NCI-H2171 (cell line): ENCODE measurements at regions not wholly inside any gene's neighbourhood (a gene's known extent, or its start where the extent isn't known, plus 50 kb on each side); places are given as distances from the start of the nearest gene placed in this dataset.
"Not testable (repeated sequence)": the region's sequence is repeated elsewhere in the genome, so short reads cannot be mapped to it uniquely, and the experiment has no call there.

Experiments used
- DNase-seq: peaks from one replicate; lab custom pipeline; 2025; lab: John Stamatoyannopoulos, UW

DNA sequence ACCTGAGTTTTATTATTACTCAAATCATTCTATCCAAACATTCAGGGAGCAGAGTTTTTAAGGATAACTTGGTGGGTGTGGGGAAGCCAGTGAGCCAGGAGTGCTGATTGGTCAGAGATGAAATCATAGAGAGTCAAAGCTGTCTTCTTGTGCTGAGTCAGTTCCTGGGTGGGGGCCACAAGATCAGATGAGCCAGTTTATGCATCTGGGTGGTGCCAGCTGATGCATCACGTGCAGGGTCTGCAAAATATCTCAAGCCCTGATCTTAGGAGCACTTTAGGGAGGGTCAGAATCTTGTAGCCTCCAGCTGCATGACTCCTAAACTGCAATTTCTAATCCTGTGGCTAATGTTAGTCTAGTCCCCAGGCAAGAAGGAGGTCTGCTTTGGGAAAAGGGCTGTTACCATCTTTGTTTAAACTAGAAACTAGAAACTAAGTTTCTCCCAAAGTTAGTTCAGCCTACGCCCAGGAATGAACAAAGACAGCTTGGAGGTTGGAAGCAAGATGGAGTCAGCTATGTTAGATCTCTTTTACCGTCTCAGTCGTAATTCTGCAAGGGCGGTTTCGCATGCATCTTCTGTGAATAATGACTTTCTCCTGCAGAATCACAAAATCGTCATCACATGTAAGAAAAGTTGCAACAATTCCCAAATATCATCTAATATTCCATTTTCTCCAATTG, 97.5 kb downstream of the ZNF664 start:
- not testable (repeated sequence) for DNase-seq

DNA sequence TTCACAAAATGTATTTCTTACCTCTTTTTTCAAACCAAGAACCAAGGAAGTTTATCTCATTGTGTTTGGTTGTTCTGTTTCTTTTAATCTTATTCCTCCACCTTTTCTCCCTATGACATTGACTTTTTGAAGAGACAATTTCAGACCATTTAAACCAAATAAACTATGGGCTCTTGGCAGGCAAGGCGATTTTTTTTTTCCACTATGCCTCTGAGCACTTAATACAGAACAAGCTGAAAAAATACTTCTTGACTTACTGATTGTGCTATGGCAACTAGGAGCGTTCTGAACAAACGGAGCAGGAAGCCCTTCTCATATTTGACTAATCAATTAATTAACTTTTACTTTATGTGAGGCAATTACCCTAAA, 98.0 kb downstream of the ZNF664 start:
- DNase-seq: no peak

DNA sequence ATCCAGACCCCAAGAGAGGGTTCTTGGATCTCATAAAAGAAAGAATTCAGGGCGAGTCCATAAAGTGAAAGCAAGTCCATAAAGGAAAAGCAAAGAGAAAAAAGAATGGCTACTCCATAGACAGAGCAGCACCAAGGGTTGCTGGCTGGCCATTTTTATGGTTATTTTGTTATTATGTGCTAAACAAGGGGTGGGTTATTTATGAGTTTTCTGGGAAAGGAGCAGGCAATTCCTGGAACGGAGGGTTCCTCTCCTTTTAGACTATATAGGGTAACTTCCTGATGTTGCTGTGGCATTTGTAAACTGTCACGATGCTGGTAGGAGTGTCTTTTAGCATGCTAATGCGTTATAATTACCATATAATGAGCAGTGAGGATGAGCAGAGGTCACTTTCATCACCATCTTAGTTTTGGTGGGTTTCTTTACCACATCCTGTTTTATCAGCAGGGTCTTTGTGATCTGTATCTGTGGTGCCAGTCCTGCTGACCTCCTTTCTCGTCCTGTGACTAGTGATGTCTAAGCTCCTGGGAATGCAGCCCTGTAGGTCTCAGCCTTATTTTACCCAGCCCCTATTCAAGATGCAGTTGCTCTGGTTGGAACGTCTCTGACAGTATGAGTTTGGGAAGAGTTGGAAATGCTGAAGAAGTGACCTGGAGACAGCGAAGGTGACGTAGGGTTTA, 100.5 kb downstream of the ZNF664 start:
- no peak for DNase-seq

DNA sequence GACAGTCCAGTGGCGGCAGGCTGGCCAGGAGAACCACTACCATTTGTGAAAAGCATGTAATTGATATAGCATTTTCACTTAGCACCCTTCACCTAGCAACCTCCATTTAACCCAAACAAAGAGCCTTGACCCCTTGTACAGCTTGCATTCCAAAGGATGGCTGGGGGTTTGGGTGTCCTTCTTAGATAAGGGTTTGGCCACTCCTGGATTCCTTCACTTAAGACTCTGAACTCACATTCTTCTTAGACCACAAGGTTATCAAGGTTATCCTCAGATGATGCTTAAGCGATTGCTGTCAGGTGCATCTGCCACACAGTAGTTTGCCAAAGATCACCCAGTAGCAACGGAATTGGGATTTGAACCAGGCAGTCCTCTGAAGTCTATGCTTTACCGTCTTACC, 102.8 kb downstream of the ZNF664 start:
- no peak for DNase-seq

DNA sequence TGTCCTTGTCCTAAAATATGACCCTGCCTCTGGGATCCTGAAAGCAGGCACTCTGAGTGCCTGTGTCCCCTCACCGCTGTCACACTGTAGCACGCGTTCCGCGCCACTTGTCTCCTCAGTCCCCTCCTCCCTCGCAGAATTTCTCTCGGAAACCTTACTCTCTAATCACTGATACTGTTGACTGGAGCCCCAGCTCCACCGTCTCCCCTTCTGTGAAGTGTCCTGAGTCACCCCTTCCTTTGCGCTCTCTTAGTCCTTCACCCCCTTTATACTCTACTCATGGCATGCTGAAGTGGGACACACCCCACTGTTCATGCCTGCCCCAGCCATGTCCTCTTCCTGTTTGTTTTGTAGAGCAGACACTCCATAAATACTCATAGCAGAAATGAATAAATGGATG, 104.7 kb downstream of the ZNF664 start:
- DNase-seq: no peak

DNA sequence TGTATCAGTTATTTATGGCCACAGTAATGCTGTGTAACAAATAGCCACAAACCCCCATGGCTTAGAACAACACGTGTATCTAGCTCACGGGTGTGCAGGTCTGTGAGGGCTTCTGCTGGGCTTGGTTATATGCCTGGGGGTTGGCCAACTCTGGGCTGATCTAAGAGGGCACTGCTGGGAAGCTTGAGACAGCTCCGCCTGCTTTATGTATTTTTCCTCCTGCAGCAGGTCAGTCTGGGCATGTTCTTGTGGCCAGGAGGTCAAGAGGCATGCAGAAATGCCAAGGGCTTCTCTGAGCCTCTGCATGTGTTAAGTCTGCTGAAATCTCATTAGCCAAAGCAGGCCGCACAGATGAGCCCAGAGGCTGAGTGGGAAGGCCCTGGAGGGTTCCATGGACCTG, 105.8 kb downstream of the ZNF664 start:
- DNase-seq: no peak

DNA sequence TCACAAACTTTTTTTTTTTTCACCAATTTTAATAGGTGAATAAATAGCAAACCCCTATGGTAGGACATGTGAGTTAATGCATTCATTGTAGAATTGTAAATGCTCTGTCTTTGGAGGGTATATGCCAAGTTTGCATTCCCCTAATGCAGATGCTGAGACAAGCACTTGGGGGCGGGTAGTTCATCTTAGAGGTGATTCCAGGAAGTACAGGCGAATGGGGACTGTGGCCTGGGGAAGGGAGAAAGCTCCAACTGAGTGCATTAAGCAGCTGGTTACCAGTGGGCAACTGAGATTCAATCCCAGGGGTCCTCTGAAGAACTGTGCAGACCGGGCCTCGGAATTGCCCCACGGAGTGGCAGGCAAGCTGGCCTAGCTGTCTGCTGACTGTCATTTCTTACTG, 107.6 kb downstream of the ZNF664 start:
- DNase-seq: no peak

DNA sequence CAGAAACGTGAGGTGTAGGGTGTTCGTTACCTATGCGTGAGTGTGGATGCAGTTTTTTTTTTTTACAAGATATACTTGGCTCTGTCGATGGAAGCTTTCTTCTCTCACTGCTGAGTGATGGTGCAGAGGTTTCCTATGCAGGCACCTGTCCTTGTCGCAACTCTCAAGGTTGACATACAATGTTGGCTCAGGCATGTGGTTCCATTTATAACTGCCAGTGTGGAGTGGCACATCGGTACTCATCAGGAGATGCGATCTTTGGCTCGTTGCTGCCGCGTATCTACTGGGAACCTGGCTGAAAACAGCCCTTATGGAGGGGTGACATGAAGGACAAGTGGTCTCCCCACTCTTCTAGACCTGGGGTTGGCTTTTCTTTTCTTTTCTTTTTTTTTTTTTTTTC, 109.0 kb downstream of the ZNF664 start:
- no peak for DNase-seq

DNA sequence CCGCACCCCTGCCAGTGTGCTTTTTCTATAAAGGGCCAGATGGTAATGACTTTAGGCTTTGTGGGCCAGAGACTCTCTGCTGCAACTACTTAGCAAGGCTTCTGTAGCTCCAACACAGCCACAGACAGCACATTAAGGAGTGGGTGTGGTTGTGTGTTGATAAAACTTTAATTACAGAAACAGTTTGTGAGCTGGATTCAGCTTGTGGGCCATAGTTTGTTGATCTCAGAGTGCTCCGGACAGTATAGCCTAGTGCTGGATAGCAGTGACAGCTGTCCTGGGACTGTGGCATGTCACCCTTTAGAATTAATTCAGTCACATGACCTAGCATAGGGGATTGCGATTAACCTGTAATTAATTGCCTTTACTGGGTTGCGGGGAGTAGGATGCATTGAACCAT, 109.7 kb downstream of the ZNF664 start:
- no peak for DNase-seq

DNA sequence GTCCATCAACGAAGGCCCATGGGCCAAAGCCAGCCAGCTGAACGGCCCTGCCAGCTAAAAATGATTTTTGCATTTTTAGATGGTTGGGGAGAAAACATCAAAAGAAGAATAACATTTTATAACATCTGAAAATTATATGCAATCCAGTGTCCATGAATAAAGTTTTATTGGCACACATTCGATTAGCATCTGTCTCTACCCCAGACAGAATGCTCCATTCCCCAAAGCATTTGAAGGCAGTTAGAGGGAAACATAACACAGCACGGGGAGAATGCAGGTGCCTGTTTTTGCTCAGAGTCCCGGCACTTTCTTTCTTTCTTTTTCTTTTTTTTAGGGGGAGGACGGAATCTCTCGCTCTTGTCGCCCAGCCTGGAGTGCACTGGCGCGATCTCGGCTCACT, 110.7 kb downstream of the ZNF664 start:
- peak; percentile 64 for DNase-seq

DNA sequence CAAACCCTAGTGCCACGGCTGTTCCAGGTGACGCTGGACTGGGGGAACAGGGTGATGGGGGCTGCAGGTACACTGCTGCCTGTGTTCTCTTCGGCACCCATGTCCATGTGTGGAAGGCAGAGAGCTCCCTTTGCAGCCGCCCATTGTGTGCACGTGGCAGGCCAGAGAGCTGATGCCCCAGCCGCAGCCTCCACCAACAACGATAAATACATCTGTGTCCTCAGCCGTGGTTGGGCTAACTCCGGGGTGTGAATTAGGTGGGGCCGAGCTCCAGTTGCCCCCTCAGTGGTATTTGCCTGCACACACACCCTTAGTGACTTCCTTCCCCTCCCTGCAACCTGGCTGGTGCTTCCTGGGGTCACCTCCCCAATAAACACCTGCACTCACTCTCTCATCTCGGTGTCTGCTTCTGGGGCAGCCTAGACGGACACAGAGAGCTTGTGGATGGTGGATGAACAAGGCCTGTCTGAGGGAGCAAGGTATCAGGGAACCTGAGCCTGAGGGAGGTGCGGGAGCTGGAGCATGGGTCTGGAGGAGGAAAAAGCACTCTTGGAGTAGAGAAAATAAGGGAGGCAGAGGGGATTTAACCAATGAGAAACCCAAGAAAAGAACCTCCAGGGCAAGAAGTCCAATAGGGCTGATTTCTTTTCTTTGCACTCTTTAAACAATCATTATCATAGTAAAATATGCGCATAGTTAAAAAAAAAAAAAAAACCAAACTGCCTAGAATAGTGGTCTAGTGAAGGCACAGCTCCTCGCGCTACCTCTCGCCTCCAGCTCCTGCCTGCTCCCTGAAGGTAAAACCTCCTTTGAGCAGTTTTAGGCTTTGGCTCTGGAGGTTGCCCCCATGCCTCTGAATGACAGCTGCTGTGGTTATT, 112.6 kb downstream of the ZNF664 start:
- no peak for DNase-seq

DNA sequence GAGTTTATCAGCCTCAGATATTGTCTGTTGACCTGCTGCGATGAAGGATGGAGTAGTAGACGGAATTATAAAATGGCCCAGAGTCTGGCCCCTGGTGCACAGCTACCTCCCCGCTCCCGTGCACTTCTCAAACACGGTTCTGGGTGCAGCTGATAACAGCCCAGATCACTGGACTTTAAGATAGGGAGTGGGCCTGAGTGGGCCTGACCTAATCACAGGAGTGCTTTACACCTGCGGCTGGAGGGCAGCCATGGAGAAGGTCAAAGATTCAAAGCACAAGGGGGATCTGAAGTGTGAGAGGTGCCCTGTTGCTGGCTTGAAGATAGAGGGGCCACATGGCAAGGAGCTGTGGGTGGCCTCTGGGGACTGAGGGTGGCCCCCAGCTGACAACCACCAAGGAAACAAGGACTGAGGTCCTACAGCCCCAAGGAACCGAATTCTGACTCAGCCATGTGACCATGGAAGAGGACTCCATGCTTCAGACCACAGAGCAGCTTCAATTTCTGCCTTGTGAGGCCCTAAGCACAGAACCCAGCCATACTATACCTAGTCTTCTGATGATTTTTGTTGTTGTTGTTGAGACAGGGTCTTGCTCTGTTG, 113.4 kb downstream of the ZNF664 start:
- DNase-seq: no peak

- no peak for DNase-seq
Observed at GRCh38 chr12:124087266-124088051, 114.4 kb downstream of the ZNF664 start.

GRCh38 chr12:124088217-124088907, 115.3 kb downstream of the ZNF664 start:
- no peak for DNase-seq

DNA sequence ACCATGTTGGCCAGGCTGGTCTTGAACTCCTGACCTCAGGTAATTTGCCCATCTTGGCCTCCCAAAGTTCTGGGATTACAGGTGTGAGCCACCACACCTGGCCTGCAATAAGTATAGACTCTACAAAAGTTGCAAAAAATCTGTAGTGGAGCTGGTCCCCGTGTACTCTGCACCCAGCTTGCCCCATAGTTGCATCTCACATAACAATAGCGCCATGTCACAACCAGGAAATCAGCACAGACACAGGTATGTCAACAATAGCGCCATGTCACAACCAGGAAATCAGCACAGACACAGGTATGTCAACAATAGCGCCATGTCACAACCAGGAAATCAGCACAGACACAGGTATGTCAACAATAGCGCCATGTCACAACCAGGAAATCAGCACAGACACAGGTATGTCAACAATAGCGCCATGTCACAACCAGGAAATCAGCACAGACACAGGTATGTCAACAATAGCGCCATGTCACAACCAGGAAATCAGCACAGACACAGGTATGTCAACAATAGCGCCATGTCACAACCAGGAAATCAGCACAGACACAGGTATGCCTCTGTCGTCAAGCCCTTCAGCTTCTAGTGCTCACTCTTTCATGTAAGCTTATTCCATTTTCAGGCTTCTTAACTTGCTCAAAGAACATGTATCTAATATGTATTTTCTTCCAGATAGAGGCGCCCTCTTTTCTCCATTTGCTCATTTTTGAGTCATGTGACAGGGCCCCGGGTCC, 116.3 kb downstream of the ZNF664 start:
- not testable (repeated sequence) for DNase-seq

- DNase-seq: no peak
Observed at GRCh38 chr12:124091835-124092234, 118.8 kb downstream of the ZNF664 start.

- DNase-seq: not testable (repeated sequence)
Observed at GRCh38 chr12:124092532-124092931, 119.5 kb downstream of the ZNF664 start.

GRCh38 chr12:124093297-124093696, 120.3 kb downstream of the ZNF664 start:
- DNase-seq: no peak

- no peak for DNase-seq
Observed at GRCh38 chr12:124094188-124094587, 121.2 kb downstream of the ZNF664 start.

GRCh38 chr12:124094733-124095132, 121.7 kb downstream of the ZNF664 start:
- DNase-seq: no peak
